Smooth muscle cell (in vitro differentiated cells): ENCODE measurements at regions not wholly inside any gene's neighbourhood (a gene's known extent, or its start where the extent isn't known, plus 50 kb on each side); places are given as distances from the start of the nearest gene placed in this dataset.

Experiments
- DNase-seq: peaks from one replicate; lab custom pipeline; 2025; ENCODE audit not compliant: unreplicated experiment; lab: John Stamatoyannopoulos, UW
- H2AFZ ChIP-seq: fragments of 200-600 bp; sonication (generic); 2 replicates; pipeline ENCODE4 v1.6.0; 2016; ENCODE audit warnings: antibody characterized with exemption, low read depth, mild to moderate bottlenecking
- H3F3A ChIP-seq: fragments of 200-600 bp; sonication (generic); 2 replicates; pipeline ENCODE4 v1.6.0; 2017; ENCODE audit warnings: antibody characterized with exemption, low read depth
- H3K27ac ChIP-seq: fragments of 200-600 bp; sonication (generic); 2 replicates; pipeline ENCODE4 v1.5.1; 2016; ENCODE audit warnings: low read depth, mild to moderate bottlenecking
- H3K27me3 ChIP-seq: fragments of 200-600 bp; sonication (generic); 2 replicates; pipeline ENCODE4 v1.6.1; 2016; ENCODE audit warnings: low read depth, mild to moderate bottlenecking
- H3K36me3 ChIP-seq: fragments of 200-600 bp; sonication (generic); 2 replicates; pipeline ENCODE4 v1.5.1; 2016; ENCODE audit warnings: low read depth
- H3K4me1 ChIP-seq: fragments of 200-600 bp; sonication (generic); 2 replicates; pipeline ENCODE4 v1.5.1; 2016; ENCODE audit warnings: low read depth
- H3K4me2 ChIP-seq: fragments of 200-600 bp; sonication (generic); 2 replicates; pipeline ENCODE4 v1.6.0; 2016; ENCODE audit warnings: mild to moderate bottlenecking
- H3K4me3 ChIP-seq: fragments of 200-600 bp; sonication (generic); 2 replicates; pipeline ENCODE4 v1.5.1; 2016; ENCODE audit warnings: mild to moderate bottlenecking
- H3K79me2 ChIP-seq: fragments of 200-600 bp; sonication (generic); 2 replicates; pipeline ENCODE4 v1.6.0; 2016; ENCODE audit warnings: low read depth, mild to moderate bottlenecking
- H3K9ac ChIP-seq: fragments of 200-600 bp; sonication (generic); 2 replicates; pipeline ENCODE4 v1.6.0; 2016; ENCODE audit warnings: low read depth
- H3K9me3 ChIP-seq: fragments of 200-600 bp; sonication (generic); replicated peaks from 2 replicates; pipeline ENCODE4 v1.5.1; 2016; ENCODE audit warnings: low read depth
- H4K20me1 ChIP-seq: fragments of 200-600 bp; sonication (generic); 2 replicates; pipeline ENCODE4 v1.6.0; 2016; ENCODE audit warnings: low read depth
- CTCF ChIP-seq: fragments of 200-600 bp; sonication (generic); IDR thresholded peaks from 2 replicates; pipeline ENCODE4 v1.5.1; 2017; ENCODE audit warnings: borderline replicate concordance, mild to moderate bottlenecking, antibody characterized with exemption; ENCODE audit not compliant: insufficient read depth, poor library complexity, severe bottlenecking
- WGBS: methylation state at CpG from one replicate; pipeline ENCODE4 v1.1.7; 2016; ENCODE audit warnings: low lambda C conversion rate; 5-methylcytosine and 5-hydroxymethylcytosine counted together

GRCh38 chr4:152022543-152022942 lies 261.7 kb upstream of the GATB start:
- Histone ChIP-seq H3K79me2 (no peaks in the 10 kb centered on the region), H3K9me3 (no peaks in the 10 kb centered on the region), H3F3A (no peaks in the 10 kb centered on the region), H4K20me1 (no peaks in the 10 kb centered on the region), H3K4me1 (no peaks in the 10 kb centered on the region), H3K4me3 (no peak overlapping the region), H3K27me3 (peaks cover 5% of the 10 kb centered on the region), H3K27ac (no peak overlapping the region), H3K36me3 (no peaks in the 10 kb centered on the region), H3K4me2 (no peak overlapping the region), H2AFZ (no peak overlapping the region), H3K9ac (no peak overlapping the region)
- DNase-seq: no peak
- WGBS: 91% methylated on average over 5 of the region's 5 CpGs
- TF ChIP-seq CTCF: no peak

DNA sequence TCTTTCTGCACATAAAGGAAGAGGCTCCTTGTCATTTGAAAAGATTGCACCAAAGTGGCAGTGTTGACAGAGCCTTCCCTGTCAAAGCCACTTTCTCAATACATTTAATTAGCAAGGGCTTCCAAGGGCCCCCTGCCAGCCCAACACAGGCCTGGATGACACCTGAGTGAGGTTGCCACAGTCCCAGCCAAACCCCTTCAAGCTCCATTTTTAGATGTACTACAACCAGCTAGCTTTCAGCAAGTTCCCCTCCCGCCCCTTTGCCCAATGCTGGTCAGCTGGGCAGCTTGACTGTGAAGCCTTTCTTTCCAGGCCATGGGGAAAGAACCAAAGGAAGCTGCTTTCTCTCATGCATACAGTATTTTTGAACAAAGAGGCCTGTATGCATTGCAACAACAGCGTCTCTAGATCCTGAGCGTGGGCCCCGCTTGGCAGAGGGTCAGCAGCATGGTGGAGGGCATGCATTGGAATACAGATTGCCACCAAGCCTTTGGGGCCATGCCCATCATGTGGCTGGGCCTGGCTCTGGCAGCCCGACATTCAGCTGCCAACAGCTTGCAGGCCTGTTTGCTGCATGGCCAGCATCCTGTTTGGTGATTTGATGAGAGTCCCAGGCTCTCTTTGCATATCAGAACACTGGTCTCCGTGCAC lies 261.1 kb upstream of the GATB start:
- no peak overlapping the region for H3K9ac ChIP-seq
- no peaks in the 10 kb centered on the region for H3K79me2 ChIP-seq
- H2AFZ ChIP-seq: no peak overlapping the region
- 89% methylated on average over 6 of the region's 6 CpGs for WGBS
- no peak for TF ChIP-seq CTCF
- peaks cover 5% of the 10 kb centered on the region for H3K27me3 ChIP-seq
- H3K4me1 ChIP-seq: no peaks in the 10 kb centered on the region
- H4K20me1 ChIP-seq: no peaks in the 10 kb centered on the region
- H3K27ac ChIP-seq: no peak overlapping the region
- no peak overlapping the region for H3K4me3 ChIP-seq
- H3K36me3 ChIP-seq: no peaks in the 10 kb centered on the region
- H3K9me3 ChIP-seq: no peaks in the 10 kb centered on the region
- H3K4me2 ChIP-seq: no peak overlapping the region
- DNase-seq: no peak
- no peaks in the 10 kb centered on the region for H3F3A ChIP-seq

DNA sequence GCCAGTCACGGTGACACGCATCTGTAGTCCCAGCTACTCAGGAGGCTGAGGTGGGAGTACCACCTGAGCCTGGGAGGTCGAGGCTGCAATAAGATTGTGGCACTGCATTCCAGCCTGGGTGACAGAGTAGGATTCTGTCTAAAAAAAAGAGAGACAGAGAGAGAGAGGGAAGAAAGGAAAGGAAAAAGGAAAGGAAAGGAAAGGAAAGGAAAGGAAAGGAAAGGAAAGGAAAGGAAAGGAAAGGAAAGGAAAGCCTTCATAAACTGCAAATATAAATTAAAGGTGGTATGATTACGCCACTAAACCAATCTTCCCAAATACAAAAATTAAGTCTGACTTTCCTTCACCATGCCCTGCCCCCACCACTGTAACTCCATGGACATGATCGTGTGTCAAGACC lies 259.3 kb upstream of the GATB start:
- H3K4me3 ChIP-seq: no peak overlapping the region
- 84% methylated on average over 5 of the region's 5 CpGs for WGBS
- H3K79me2 ChIP-seq: no peaks in the 10 kb centered on the region
- no peaks in the 10 kb centered on the region for H3K4me1 ChIP-seq
- no peaks in the 10 kb centered on the region for H3K36me3 ChIP-seq
- no peak for TF ChIP-seq CTCF
- H3K27me3 ChIP-seq: peaks cover 5% of the 10 kb centered on the region
- no peak overlapping the region for H2AFZ ChIP-seq
- H3K27ac ChIP-seq: no peak overlapping the region
- no peak overlapping the region for H3K9ac ChIP-seq
- H4K20me1 ChIP-seq: no peaks in the 10 kb centered on the region
- no peak overlapping the region for H3K4me2 ChIP-seq
- no peaks in the 10 kb centered on the region for H3F3A ChIP-seq
- no peak for DNase-seq
- no peaks in the 10 kb centered on the region for H3K9me3 ChIP-seq

DNA sequence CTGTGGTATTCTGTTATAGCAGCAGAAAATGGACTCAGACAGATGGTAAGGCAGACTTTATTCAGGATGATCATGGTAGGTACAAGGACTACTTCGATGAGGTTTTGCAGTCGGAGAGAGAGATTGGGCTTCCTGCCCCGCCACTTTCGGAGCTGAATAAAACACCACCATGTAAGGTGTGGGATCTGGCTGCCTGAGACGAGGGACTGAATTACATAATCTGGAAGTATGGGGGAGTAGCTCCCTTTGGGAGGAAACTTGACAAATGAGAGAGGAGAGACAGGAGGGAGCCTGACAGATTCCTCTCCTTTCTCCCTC lies 255.5 kb upstream of the GATB start:
- no peak for DNase-seq
- Histone ChIP-seq H3K27me3 (peaks cover 5% of the 10 kb centered on the region), H3K36me3 (no peaks in the 10 kb centered on the region), H4K20me1 (no peaks in the 10 kb centered on the region), H3K27ac (no peak overlapping the region), H3K4me1 (no peaks in the 10 kb centered on the region), H2AFZ (no peak overlapping the region), H3F3A (no peaks in the 10 kb centered on the region), H3K9me3 (no peaks in the 10 kb centered on the region), H3K4me2 (no peak overlapping the region), H3K9ac (no peak overlapping the region), H3K79me2 (no peaks in the 10 kb centered on the region), H3K4me3 (no peak overlapping the region)
- WGBS: 92% methylated on average over 5 of the region's 5 CpGs
- TF ChIP-seq CTCF: no peak
